BLaER1 treated with 17β-estradiol and CSF1 and Interleukin-3, amounts not matched to agents 10 nM and 100 nM (cell line): ENCODE measurements at regions not wholly inside any gene's neighbourhood (a gene's known extent, or its start where the extent isn't known, plus 50 kb on each side); places are given as distances from the start of the nearest gene placed in this dataset.
"Not testable (repeated sequence)": the region's sequence is repeated elsewhere in the genome, so short reads cannot be mapped to it uniquely, and the experiment has no call there.

ENCODE experiments used
- H3K27ac ChIP-seq, 11 experiments: shearing (Covaris generic); formaldehyde crosslinking; 2 replicates each; pipeline ENCODE4 v1.8.1; 2022
- H3K27me3 ChIP-seq, 11 experiments: shearing (Covaris generic); formaldehyde crosslinking; 2 replicates each; pipeline ENCODE4 v1.8.1; 2022
- H3K36me3 ChIP-seq, 11 experiments: shearing (Covaris generic); formaldehyde crosslinking; 2 replicates each; pipeline ENCODE4 v1.8.1; 2022
- H3K4me1 ChIP-seq, 10 experiments: shearing (Covaris generic); formaldehyde crosslinking; 2 replicates each; pipeline ENCODE4 v1.8.1; 2022
- H3K4me2 ChIP-seq, 11 experiments: shearing (Covaris generic); formaldehyde crosslinking; 2 replicates each; pipeline ENCODE4 v1.8.1; 2022
- H3K4me3 ChIP-seq, 10 experiments: shearing (Covaris generic); formaldehyde crosslinking; 2 replicates each; pipeline ENCODE4 v1.8.1; 2022
- H3K9ac ChIP-seq, 11 experiments: shearing (Covaris generic); formaldehyde crosslinking; 2 replicates each; pipeline ENCODE4 v1.8.1; 2022
- H3K9me3 ChIP-seq, 11 experiments: shearing (Covaris generic); formaldehyde crosslinking; replicated peaks in 1 of 11; 2 replicates each; pipeline ENCODE4 v1.8.1; 2022
- H4K20me1 ChIP-seq, 11 experiments: shearing (Covaris generic); formaldehyde crosslinking; 2 replicates each; pipeline ENCODE4 v1.8.1; 2022
- Cebpa-rat ChIP-seq, 11 experiments: shearing (Covaris generic); IDR thresholded peaks; 2 replicates each; pipeline ENCODE4 v1.8.1; 2022

GRCh38 chr21:23130308-23130707, 2132.1 kb downstream of the NCAM2 start:
- no peak overlapping the region for H3K4me3 ChIP-seq
- no peaks in the 10 kb centered on the region for H4K20me1 ChIP-seq
- H3K9ac ChIP-seq, result no peak overlapping the region
- no peak overlapping the region for H3K27ac ChIP-seq
- H3K27me3 ChIP-seq, result no peaks in the 10 kb centered on the region
- TF ChIP-seq Cebpa-rat (IDR thresholded peaks at IDR 0.05), result no peak
- no peaks in the 10 kb centered on the region for H3K4me1 ChIP-seq
- peaks cover 0 to 10% (median 2%) of the 10 kb centered on the region in 11 experiments; a peak in 7 of 22 replicates for H3K9me3 ChIP-seq
- H3K36me3 ChIP-seq, result no peaks in the 10 kb centered on the region
- H3K4me2 ChIP-seq, result no peak overlapping the region

- no peak overlapping the region for H3K4me3 ChIP-seq
- H3K27me3 ChIP-seq, result no peaks in the 10 kb centered on the region
- no peak for TF ChIP-seq Cebpa-rat (IDR thresholded peaks at IDR 0.05)
Observed at GRCh38 chr21:23131177-23131576, 2133.0 kb downstream of the NCAM2 start.

GRCh38 chr21:23138797-23139196, 2140.6 kb downstream of the NCAM2 start:
- no peaks in the 10 kb centered on the region for H3K4me1 ChIP-seq
- H3K4me2 ChIP-seq, result no peak overlapping the region
- H3K27me3 ChIP-seq, result no peaks in the 10 kb centered on the region
- H4K20me1 ChIP-seq, result no peaks in the 10 kb centered on the region
- H3K4me3 ChIP-seq, result no peak overlapping the region
- H3K9ac ChIP-seq, result no peak overlapping the region
- no peak for TF ChIP-seq Cebpa-rat (IDR thresholded peaks at IDR 0.05)
- H3K36me3 ChIP-seq, result no peaks in the 10 kb centered on the region; a peak in 1 of 22 replicates
- H3K27ac ChIP-seq, result no peak overlapping the region
- H3K9me3 ChIP-seq, result peaks cover 8 to 47% (median 23%) of the 10 kb centered on the region in 11 experiments; a peak in 19 of 22 replicates

More at GRCh38 chr21:23131177-23131576, 2133.0 kb downstream of the NCAM2 start:
- peaks cover 0 to 13% (median 4%) of the 10 kb centered on the region in 11 experiments; a peak in 7 of 22 replicates for H3K9me3 ChIP-seq
- no peak overlapping the region for H3K9ac ChIP-seq
- H4K20me1 ChIP-seq, result no peaks in the 10 kb centered on the region
- H3K36me3 ChIP-seq, result no peaks in the 10 kb centered on the region
- no peak overlapping the region for H3K27ac ChIP-seq
- H3K4me1 ChIP-seq, result no peaks in the 10 kb centered on the region
- H3K4me2 ChIP-seq, result no peak overlapping the region

- Histone ChIP-seq H3K9me3 (no peaks in the 10 kb centered on the region), H3K27ac (no peak overlapping the region), H3K9ac (no peak overlapping the region), H3K4me3 (no peak overlapping the region), H4K20me1 (no peaks in the 10 kb centered on the region), H3K4me1 (no peaks in the 10 kb centered on the region), H3K27me3 (no peaks in the 10 kb centered on the region), H3K36me3 (no peaks in the 10 kb centered on the region), H3K4me2 (no peak overlapping the region)
- no peak for TF ChIP-seq Cebpa-rat (IDR thresholded peaks at IDR 0.05)
Observed at GRCh38 chr21:23152130-23152529, 2153.9 kb downstream of the NCAM2 start.

GRCh38 chr21:23153842-23154241, 2155.6 kb downstream of the NCAM2 start:
- not testable (repeated sequence) for H3K4me3 ChIP-seq, H3K9ac ChIP-seq, H4K20me1 ChIP-seq, H3K4me2 ChIP-seq, H3K36me3 ChIP-seq, H3K27me3 ChIP-seq, H3K27ac ChIP-seq, H3K4me1 ChIP-seq, H3K9me3 ChIP-seq

GRCh38 chr21:23155281-23155680, 2157.1 kb downstream of the NCAM2 start:
- Histone ChIP-seq H3K36me3 (no peaks in the 10 kb centered on the region), H4K20me1 (no peaks in the 10 kb centered on the region), H3K4me3 (no peak overlapping the region), H3K4me1 (no peaks in the 10 kb centered on the region), H3K4me2 (no peak overlapping the region), H3K27ac (no peak overlapping the region), H3K9ac (no peak overlapping the region), H3K9me3 (no peaks in the 10 kb centered on the region), H3K27me3 (no peaks in the 10 kb centered on the region)
- no peak for TF ChIP-seq Cebpa-rat (IDR thresholded peaks at IDR 0.05)

- peaks cover 0 to 17% (median 6%) of the 10 kb centered on the region in 10 experiments; a peak in 8 of 20 replicates for H3K4me1 ChIP-seq
- H3K9ac ChIP-seq, result no peak overlapping the region
- no peak for TF ChIP-seq Cebpa-rat (IDR thresholded peaks at IDR 0.05)
- no peak overlapping the region for H3K4me3 ChIP-seq
- H4K20me1 ChIP-seq, result no peaks in the 10 kb centered on the region
- no peak overlapping the region for H3K27ac ChIP-seq
- no peak overlapping the region for H3K4me2 ChIP-seq
- H3K36me3 ChIP-seq, result no peaks in the 10 kb centered on the region
- no peaks in the 10 kb centered on the region for H3K9me3 ChIP-seq
- H3K27me3 ChIP-seq, result no peaks in the 10 kb centered on the region
Observed at GRCh38 chr21:23160914-23161313, 2162.7 kb downstream of the NCAM2 start.

GRCh38 chr21:23162198-23162946, 2164.2 kb downstream of the NCAM2 start:
- no peak for TF ChIP-seq Cebpa-rat (IDR thresholded peaks at IDR 0.05)
- H3K9ac ChIP-seq, result no peak overlapping the region
- no peaks in the 10 kb centered on the region for H3K27me3 ChIP-seq
- H3K27ac ChIP-seq, result peak overlapping the region in 4 of 11 experiments; percentile 2 to 65 (median 46); a peak in 4 of 22 replicates
- peak overlapping the region in 4 of 11 experiments; percentile 26 to 61 (median 58); a peak in 7 of 22 replicates for H3K4me2 ChIP-seq
- H3K36me3 ChIP-seq, result no peaks in the 10 kb centered on the region
- no peaks in the 10 kb centered on the region for H4K20me1 ChIP-seq
- peaks cover 0 to 17% (median 6%) of the 10 kb centered on the region in 10 experiments; a peak in 8 of 20 replicates for H3K4me1 ChIP-seq
- H3K4me3 ChIP-seq, result no peak overlapping the region
- H3K9me3 ChIP-seq, result no peaks in the 10 kb centered on the region
